Iris pigment epithelial cell (primary cell): ENCODE measurements at regions not wholly inside any gene's neighbourhood (a gene's known extent, or its start where the extent isn't known, plus 50 kb on each side); places are given as distances from the start of the nearest gene placed in this dataset.
"Not testable (repeated sequence)": the region's sequence is repeated elsewhere in the genome, so short reads cannot be mapped to it uniquely, and the experiment has no call there.

Experiments
- DNase-seq: peaks from one replicate; pipeline ENCODE4 v3.0.0-alpha.2; 2011; ENCODE audit warnings: low read depth

- not testable (repeated sequence) for DNase-seq
Observed at GRCh38 chr2:158866082-158866481, 71.0 kb downstream of the DAPL1 start.

- DNase-seq, result not testable (repeated sequence)
Observed at GRCh38 chr2:158867531-158868191, 72.5 kb downstream of the DAPL1 start.

- DNase-seq, result not testable (repeated sequence)
Observed at GRCh38 chr2:158868386-158868785, 73.3 kb downstream of the DAPL1 start.

- DNase-seq, result not testable (repeated sequence)
Observed at GRCh38 chr2:158869122-158869521, 74.0 kb downstream of the DAPL1 start.

- DNase-seq, result not testable (repeated sequence)
Observed at GRCh38 chr2:158869609-158870008, 74.5 kb downstream of the DAPL1 start.

- no peak for DNase-seq
Observed at GRCh38 chr2:158878003-158878402, 82.9 kb downstream of the DAPL1 start.

GRCh38 chr2:158879229-158879903 lies 84.2 kb downstream of the DAPL1 start:
- DNase-seq, result no peak

GRCh38 chr2:158882297-158882696 lies 86.1 kb upstream of the TANC1 start:
- no peak for DNase-seq

- DNase-seq, result not testable (repeated sequence)
Observed at GRCh38 chr2:158884552-158884951, 83.9 kb upstream of the TANC1 start.

- peak; percentile 16 for DNase-seq
Observed at GRCh38 chr2:158885018-158885678, 83.3 kb upstream of the TANC1 start.

GRCh38 chr2:158885679-158886050 lies 82.8 kb upstream of the TANC1 start:
- DNase-seq, result not testable (repeated sequence)

- DNase-seq, result no peak
Observed at GRCh38 chr2:158889135-158889853, 79.1 kb upstream of the TANC1 start.

- DNase-seq, result no peak
Observed at GRCh38 chr2:158890296-158890905, 78.0 kb upstream of the TANC1 start.

GRCh38 chr2:158893026-158893425 lies 75.4 kb upstream of the TANC1 start:
- peak; percentile 10 for DNase-seq

GRCh38 chr2:158893474-158893873 lies 75.0 kb upstream of the TANC1 start:
- DNase-seq, result no peak

- peak; percentile 78 for DNase-seq
Observed at GRCh38 chr2:158894078-158894477, 74.4 kb upstream of the TANC1 start.

- no peak for DNase-seq
Observed at GRCh38 chr2:158894572-158894971, 73.9 kb upstream of the TANC1 start.

GRCh38 chr2:158900345-158900744 lies 68.1 kb upstream of the TANC1 start:
- DNase-seq, result no peak

- no peak for DNase-seq
Observed at GRCh38 chr2:158902005-158902398, 66.4 kb upstream of the TANC1 start.

GRCh38 chr2:158903711-158904405 lies 64.6 kb upstream of the TANC1 start:
- no peak for DNase-seq

GRCh38 chr2:158904627-158905177 lies 63.7 kb upstream of the TANC1 start:
- no peak for DNase-seq
